ENCODE measurements at regions not wholly inside any gene's neighbourhood (a gene's known extent, or its start where the extent isn't known, plus 50 kb on each side); places are given as distances from the start of the nearest gene placed in this dataset.

DNA sequence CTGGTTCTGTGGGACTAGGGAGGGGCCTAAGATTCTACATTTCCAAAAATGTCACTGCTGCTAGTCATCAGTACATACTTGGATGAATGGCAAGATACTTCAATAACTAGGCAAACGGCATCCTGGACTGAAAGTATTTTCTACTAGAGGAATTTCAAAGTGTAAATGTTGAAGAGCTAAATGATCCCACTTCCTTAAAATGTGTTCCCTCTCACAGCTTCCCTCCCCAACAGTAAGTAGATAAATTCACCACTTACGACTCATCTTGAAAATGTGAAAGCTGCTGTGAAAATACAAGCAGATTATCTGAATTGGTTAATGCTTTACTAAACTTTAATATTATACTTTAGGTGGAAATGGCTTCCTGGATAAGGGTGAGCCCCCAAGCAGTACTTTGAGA is 1571.5 kb upstream of the WWC1 start:
- TF ChIP-seq, protein P1, sequence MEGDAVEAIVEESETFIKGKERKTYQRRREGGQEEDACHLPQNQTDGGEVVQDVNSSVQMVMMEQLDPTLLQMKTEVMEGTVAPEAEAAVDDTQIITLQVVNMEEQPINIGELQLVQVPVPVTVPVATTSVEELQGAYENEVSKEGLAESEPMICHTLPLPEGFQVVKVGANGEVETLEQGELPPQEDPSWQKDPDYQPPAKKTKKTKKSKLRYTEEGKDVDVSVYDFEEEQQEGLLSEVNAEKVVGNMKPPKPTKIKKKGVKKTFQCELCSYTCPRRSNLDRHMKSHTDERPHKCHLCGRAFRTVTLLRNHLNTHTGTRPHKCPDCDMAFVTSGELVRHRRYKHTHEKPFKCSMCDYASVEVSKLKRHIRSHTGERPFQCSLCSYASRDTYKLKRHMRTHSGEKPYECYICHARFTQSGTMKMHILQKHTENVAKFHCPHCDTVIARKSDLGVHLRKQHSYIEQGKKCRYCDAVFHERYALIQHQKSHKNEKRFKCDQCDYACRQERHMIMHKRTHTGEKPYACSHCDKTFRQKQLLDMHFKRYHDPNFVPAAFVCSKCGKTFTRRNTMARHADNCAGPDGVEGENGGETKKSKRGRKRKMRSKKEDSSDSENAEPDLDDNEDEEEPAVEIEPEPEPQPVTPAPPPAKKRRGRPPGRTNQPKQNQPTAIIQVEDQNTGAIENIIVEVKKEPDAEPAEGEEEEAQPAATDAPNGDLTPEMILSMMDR (conservative IDR thresholded peaks at IDR 0.05; ENCODE audit: low read length): no peak
- no peak for TF ChIP-seq EZH2phosphoT487 (IDR thresholded peaks at IDR 0.05; ENCODE audit: borderline replicate concordance, low read depth, low read length)
